GM23338 (cell line): ENCODE measurements at regions not wholly inside any gene's neighbourhood (a gene's known extent, or its start where the extent isn't known, plus 50 kb on each side); places are given as distances from the start of the nearest gene placed in this dataset.

Source experiments
- ATAC-seq: fragments of 200-7000 bp; cut with Tn5 transposase; 3 replicates; pipeline ENCODE4 v1.9.1; 2020
- DNase-seq: peaks from one replicate; pipeline ENCODE4 v3.0.0-alpha.2; 2015; ENCODE audit warnings: low spot score
- H2AFZ ChIP-seq: fragments of 200-600 bp; sonication (generic); 2 replicates; pipeline ENCODE4 v1.8.0; 2016; ENCODE audit warnings: antibody characterized with exemption, mild to moderate bottlenecking, moderate library complexity
- H3F3A ChIP-seq: fragments of 200-600 bp; sonication (generic); replicated peaks from 2 replicates; pipeline ENCODE4 v1.8.0; 2017; ENCODE audit warnings: antibody characterized with exemption, mixed run types, low read depth
- H3K27ac ChIP-seq: fragments of 200-600 bp; sonication (generic); 2 replicates; pipeline ENCODE4 v1.6.1; 2016; ENCODE audit warnings: low read depth
- H3K27me3 ChIP-seq: fragments of 200-600 bp; sonication (generic); 2 replicates; pipeline ENCODE4 v1.8.0; 2016; ENCODE audit warnings: mild to moderate bottlenecking, mixed run types, moderate library complexity; ENCODE audit not compliant: insufficient read depth
- H3K36me3 ChIP-seq: fragments of 200-600 bp; sonication (generic); 2 replicates; pipeline ENCODE4 v1.8.0; 2016; ENCODE audit warnings: mild to moderate bottlenecking; ENCODE audit not compliant: insufficient read depth
- H3K4me1 ChIP-seq: fragments of 200-600 bp; sonication (generic); 2 replicates; pipeline ENCODE4 v1.8.0; 2016; ENCODE audit warnings: mild to moderate bottlenecking, moderate library complexity; ENCODE audit not compliant: insufficient read depth
- H3K4me2 ChIP-seq: fragments of 200-600 bp; sonication (generic); 2 replicates; pipeline ENCODE4 v1.7.1; 2017; ENCODE audit warnings: mixed run types
- H3K4me3 ChIP-seq: fragments of 200-600 bp; sonication (generic); 2 replicates; pipeline ENCODE4 v1.6.1; 2016; ENCODE audit warnings: mixed run types
- H3K79me2 ChIP-seq: fragments of 200-600 bp; sonication (generic); replicated peaks from 2 replicates; pipeline ENCODE4 v1.8.0; 2017; ENCODE audit warnings: mild to moderate bottlenecking; ENCODE audit not compliant: insufficient read depth
- H3K9me2 ChIP-seq: fragments of 200-600 bp; sonication (generic); 2 replicates; pipeline ENCODE4 v1.8.0; 2017; ENCODE audit not compliant: insufficient read depth
- H4K20me1 ChIP-seq: fragments of 200-600 bp; sonication (generic); replicated peaks from 2 replicates; pipeline ENCODE4 v1.8.0; 2017; ENCODE audit warnings: mild to moderate bottlenecking; ENCODE audit not compliant: insufficient read depth
- H3K27ac Mint-ChIP-seq: 2 replicates; pipeline ENCODE4 v1.8.0; 2020; ENCODE audit warnings: inconsistent platforms, mild to moderate bottlenecking, moderate library complexity, mixed read lengths
- H3K27me3 Mint-ChIP-seq: 3 replicates; pipeline ENCODE4 v1.8.0; 2022; ENCODE audit warnings: low read depth, mild to moderate bottlenecking, moderate library complexity, mixed read lengths, inconsistent platforms; ENCODE audit not compliant: insufficient read depth, poor library complexity
- H3K36me3 Mint-ChIP-seq: 3 replicates; pipeline ENCODE4 v1.8.0; 2021; ENCODE audit warnings: low read depth, mild to moderate bottlenecking, inconsistent platforms, moderate library complexity, mixed read lengths
- H3K4me1 Mint-ChIP-seq: 3 replicates; pipeline ENCODE4 v1.8.0; 2020; ENCODE audit warnings: mild to moderate bottlenecking, inconsistent platforms, mixed read lengths
- H3K4me3 Mint-ChIP-seq: 3 replicates; pipeline ENCODE4 v1.8.0; 2021; ENCODE audit warnings: moderate library complexity, mild to moderate bottlenecking, inconsistent platforms, mixed read lengths
- H3K9me3 Mint-ChIP-seq: 3 replicates; pipeline ENCODE4 v1.8.0; 2020; ENCODE audit warnings: moderate library complexity, mild to moderate bottlenecking, inconsistent platforms, mixed read lengths
- CREB1 ChIP-seq: fragments of 250-450 bp; sonication (Bioruptor Pico); IDR thresholded peaks from 2 replicates; pipeline ENCODE4 v1.5.0; 2020; ENCODE audit warnings: low read depth, mild to moderate bottlenecking, moderate library complexity
- EZH2 ChIP-seq: fragments of 200-600 bp; sonication (generic); IDR thresholded peaks from one replicate; pipeline ENCODE4 v1.8.0; 2017; ENCODE audit warnings: antibody characterized with exemption, mild to moderate bottlenecking, low read depth; ENCODE audit not compliant: unreplicated experiment
- EZH2phosphoT487 ChIP-seq: fragments of 200-600 bp; sonication (generic); IDR thresholded peaks from one replicate; pipeline ENCODE4 v1.8.1; 2018; ENCODE audit warnings: antibody characterized with exemption; ENCODE audit not compliant: unreplicated experiment
- JUNB ChIP-seq: IDR thresholded peaks from one replicate; pipeline ENCODE4 v1.6.1; 2016; ENCODE audit warnings: antibody characterized with exemption; ENCODE audit not compliant: unreplicated experiment
- NANOG ChIP-seq: IDR thresholded peaks from 2 replicates; pipeline ENCODE4 v1.6.1; 2016; ENCODE audit warnings: antibody characterized with exemption, borderline replicate concordance
- POLR2AphosphoS5 ChIP-seq: IDR thresholded peaks from 2 replicates; pipeline ENCODE4 v1.6.1; 2016; ENCODE audit warnings: antibody characterized with exemption, low read depth
- STAT1 ChIP-seq: IDR thresholded peaks from one replicate; pipeline ENCODE4 v1.6.1; 2016; ENCODE audit warnings: antibody characterized with exemption; ENCODE audit not compliant: unreplicated experiment
- ZNF114 ChIP-seq: fragments of 250-450 bp; sonication (Bioruptor Pico); IDR thresholded peaks from 2 replicates; pipeline ENCODE4 v1.5.0; 2020; ENCODE audit warnings: mild to moderate bottlenecking, moderate library complexity
- ZNF462 ChIP-seq: fragments of 250-450 bp; sonication (Bioruptor Pico); IDR thresholded peaks from 2 replicates; pipeline ENCODE4 v1.5.0; 2020; ENCODE audit warnings: mild to moderate bottlenecking, moderate library complexity
- TF ChIP-seq, protein P1 (sequence below), 2 experiments: fragments of 200-600 bp in 1 of 2; sonication (generic) in 1 of 2; conservative IDR thresholded peaks; 2 replicates each; pipeline versions ENCODE4 v1.5.1 to v1.6.1; 2016 to 2017; ENCODE audit warnings: antibody characterized with exemption in 2 of 2, low read depth in 2 of 2, mild to moderate bottlenecking in 2 of 2, moderate library complexity in 1 of 2
- TF ChIP-seq, protein P2 (sequence below): IDR thresholded peaks from 2 replicates; pipeline ENCODE4 v1.6.1; 2016; ENCODE audit warnings: antibody characterized with exemption

DNA sequence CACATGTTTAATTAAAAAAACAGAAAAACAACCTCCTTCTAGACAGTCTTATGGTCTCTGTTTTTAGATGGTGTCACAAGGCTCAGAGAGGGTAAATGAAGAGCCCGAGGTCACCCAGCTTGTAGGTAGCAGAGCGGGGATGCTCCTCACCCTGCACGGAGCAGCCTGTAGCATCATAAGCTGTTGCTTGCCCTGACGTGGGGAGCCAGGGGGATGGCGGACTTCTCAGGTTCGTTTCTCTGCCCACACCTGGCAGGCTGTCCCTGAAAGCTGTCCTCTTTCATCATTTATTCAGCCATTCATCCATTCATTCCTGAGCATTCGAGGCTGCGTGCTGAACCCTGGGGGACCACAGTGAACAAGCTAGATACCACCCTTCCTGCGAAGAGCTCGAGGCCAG, 75.7 kb upstream of the KSR1 start:
- Histone ChIP-seq H3K36me3 (no peaks in the 10 kb centered on the region), H3K27me3 (no peaks in the 10 kb centered on the region), H3K27ac (no peak overlapping the region), H3F3A (no peaks in the 10 kb centered on the region), H3K4me2 (no peak overlapping the region), H4K20me1 (no peaks in the 10 kb centered on the region), H2AFZ (0 out of 2 replicates have a peak overlapping the region, but pooled peaks have one; percentile 85), H3K4me3 (no peak overlapping the region), H3K79me2 (no peaks in the 10 kb centered on the region), H3K4me1 (0 out of 2 replicates have a peak, but pooled peaks cover 4% of the 10 kb centered on the region), H3K9me2 (no peaks in the 10 kb centered on the region)
- H3K36me3 Mint-ChIP-seq, result no peaks in the 10 kb centered on the region
- no peak for DNase-seq
- ATAC-seq, result no peak
- H3K9me3 Mint-ChIP-seq, result peaks cover 3% of the 10 kb centered on the region
- H3K4me3 Mint-ChIP-seq, result no peak overlapping the region
- TF ChIP-seq NANOG, result no peak
- no peak for TF ChIP-seq JUNB
- TF ChIP-seq, protein P1, sequence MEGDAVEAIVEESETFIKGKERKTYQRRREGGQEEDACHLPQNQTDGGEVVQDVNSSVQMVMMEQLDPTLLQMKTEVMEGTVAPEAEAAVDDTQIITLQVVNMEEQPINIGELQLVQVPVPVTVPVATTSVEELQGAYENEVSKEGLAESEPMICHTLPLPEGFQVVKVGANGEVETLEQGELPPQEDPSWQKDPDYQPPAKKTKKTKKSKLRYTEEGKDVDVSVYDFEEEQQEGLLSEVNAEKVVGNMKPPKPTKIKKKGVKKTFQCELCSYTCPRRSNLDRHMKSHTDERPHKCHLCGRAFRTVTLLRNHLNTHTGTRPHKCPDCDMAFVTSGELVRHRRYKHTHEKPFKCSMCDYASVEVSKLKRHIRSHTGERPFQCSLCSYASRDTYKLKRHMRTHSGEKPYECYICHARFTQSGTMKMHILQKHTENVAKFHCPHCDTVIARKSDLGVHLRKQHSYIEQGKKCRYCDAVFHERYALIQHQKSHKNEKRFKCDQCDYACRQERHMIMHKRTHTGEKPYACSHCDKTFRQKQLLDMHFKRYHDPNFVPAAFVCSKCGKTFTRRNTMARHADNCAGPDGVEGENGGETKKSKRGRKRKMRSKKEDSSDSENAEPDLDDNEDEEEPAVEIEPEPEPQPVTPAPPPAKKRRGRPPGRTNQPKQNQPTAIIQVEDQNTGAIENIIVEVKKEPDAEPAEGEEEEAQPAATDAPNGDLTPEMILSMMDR (conservative IDR thresholded peaks at IDR 0.05; ENCODE audit: low read depth in 2 of 2), result no peak
- TF ChIP-seq, protein P2, sequence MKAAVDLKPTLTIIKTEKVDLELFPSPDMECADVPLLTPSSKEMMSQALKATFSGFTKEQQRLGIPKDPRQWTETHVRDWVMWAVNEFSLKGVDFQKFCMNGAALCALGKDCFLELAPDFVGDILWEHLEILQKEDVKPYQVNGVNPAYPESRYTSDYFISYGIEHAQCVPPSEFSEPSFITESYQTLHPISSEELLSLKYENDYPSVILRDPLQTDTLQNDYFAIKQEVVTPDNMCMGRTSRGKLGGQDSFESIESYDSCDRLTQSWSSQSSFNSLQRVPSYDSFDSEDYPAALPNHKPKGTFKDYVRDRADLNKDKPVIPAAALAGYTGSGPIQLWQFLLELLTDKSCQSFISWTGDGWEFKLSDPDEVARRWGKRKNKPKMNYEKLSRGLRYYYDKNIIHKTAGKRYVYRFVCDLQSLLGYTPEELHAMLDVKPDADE, result no peak
- no peak for TF ChIP-seq POLR2AphosphoS5
- TF ChIP-seq EZH2phosphoT487, result no peak
- TF ChIP-seq CREB1 (CRISPR knock-in tag), result no peak
- TF ChIP-seq ZNF462, result no peak
- TF ChIP-seq STAT1, result no peak
- no peak for TF ChIP-seq ZNF114 (CRISPR knock-in tag)
- TF ChIP-seq EZH2, result no peak
- peaks cover 17% of the 10 kb centered on the region for H3K27me3 Mint-ChIP-seq
- peaks cover 4% of the 10 kb centered on the region for H3K4me1 Mint-ChIP-seq
- H3K27ac Mint-ChIP-seq, result no peak overlapping the region
